ENCODE measurements at regions not wholly inside any gene's neighbourhood (a gene's known extent, or its start where the extent isn't known, plus 50 kb on each side); places are given as distances from the start of the nearest gene placed in this dataset.
A peak's percentile ranks its signal among the peaks of the same experiment; 100 is the strongest.

DNA sequence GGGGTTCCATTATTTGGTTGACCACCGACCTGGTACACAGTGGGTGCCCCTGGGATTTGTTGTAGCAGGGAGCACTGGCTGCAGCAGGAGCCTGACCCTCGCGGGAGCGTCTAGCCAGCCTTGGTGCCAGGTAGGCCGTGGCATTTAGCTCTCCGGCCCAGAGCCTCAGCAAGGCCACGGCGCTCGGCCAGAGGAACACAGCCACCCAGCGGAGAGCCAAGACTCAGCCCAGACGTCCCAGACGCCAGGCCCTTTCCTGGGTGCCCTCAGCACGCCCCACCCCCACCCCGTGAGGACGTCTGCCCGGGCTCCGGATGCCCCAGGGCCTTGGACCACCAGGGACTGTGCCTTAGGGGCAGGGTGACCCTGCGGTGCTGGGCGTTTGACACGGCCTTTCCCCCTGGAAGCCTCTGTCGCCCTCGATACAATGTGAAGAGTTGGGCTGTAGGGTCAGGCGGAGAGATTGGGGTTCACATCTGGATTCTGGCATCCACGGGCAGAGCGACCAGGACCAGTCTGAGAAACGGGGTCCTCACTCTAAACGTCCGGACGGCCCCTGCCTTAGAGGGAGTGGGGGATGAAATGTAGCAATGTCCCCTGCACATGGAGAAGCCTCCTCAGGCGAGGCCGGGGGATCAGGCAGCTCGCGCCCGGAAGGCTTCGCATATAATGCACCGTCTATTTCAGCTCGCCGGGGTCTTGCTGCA, 99.2 kb upstream of the FGF3 start:
- no peak for DNase-seq

DNA sequence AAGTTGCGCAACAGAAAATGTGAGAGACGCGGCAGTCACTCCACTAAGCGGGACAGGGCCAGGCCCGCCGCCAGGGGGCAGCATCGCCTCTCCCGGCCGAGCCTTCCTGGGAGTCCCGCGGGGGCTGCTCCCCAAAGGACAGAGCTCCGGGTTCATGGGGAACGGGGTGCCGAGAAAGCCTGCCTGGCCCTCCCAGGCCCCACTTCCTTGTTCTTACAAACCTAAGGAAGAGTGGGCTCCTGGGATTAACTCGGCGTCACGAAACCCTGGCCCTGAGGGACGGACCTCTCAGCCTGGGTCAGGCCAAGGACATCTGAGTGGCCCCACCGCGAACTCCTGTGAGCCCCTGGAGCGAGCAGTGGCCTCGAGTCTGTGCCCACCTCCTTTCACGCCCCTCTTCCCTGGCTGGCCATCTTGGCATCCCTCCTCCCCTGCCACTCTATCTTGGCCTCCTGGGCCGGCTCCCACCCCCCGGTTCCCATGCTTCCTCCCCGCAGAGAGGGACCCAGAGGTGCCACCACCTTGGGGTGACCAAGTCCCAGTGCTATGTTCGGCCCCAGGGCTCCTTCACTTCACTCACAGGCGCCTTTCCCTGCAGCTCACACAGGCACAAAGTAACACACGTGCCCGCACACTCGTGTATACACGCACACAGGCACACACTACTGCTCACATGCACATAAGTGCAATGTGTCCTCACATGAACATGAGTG, 99.9 kb upstream of the FGF3 start:
- DNase-seq, result peak; percentile 53

DNA sequence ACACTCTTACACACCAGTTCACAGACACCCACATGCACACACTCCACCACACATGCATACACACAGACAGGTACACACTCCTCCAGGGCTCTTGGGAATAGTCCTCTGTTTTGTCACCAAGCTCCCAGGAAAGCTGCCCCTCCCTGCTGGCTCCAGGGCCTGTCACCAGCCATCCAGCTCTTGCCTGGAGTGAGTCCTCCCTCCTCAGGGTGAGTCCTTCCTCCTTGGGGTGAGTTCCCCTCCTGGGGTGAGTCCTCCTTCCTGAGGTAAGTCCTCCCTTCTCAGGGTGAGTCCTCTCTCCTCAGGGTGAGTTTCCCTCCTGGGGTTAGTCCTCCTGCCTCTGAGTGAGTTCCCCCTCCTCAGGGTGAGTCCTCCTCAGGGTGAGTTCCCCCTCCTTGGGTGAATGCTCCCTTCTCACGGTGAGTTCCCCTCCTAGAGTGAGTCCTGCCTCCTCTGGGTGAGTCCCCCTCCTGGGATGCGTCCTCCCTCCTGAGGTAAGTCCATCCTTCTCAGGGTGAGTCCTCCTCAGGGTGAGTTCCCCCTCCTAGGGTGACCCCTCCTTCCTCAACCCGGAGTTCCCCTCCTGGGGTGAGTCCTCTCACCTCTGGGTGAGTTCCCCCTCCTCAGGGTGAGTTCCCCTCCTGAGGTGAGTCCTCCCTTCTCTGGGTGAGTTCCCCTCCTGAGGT, 100.6 kb upstream of the FGF3 start:
- DNase-seq, result no peak

DNA sequence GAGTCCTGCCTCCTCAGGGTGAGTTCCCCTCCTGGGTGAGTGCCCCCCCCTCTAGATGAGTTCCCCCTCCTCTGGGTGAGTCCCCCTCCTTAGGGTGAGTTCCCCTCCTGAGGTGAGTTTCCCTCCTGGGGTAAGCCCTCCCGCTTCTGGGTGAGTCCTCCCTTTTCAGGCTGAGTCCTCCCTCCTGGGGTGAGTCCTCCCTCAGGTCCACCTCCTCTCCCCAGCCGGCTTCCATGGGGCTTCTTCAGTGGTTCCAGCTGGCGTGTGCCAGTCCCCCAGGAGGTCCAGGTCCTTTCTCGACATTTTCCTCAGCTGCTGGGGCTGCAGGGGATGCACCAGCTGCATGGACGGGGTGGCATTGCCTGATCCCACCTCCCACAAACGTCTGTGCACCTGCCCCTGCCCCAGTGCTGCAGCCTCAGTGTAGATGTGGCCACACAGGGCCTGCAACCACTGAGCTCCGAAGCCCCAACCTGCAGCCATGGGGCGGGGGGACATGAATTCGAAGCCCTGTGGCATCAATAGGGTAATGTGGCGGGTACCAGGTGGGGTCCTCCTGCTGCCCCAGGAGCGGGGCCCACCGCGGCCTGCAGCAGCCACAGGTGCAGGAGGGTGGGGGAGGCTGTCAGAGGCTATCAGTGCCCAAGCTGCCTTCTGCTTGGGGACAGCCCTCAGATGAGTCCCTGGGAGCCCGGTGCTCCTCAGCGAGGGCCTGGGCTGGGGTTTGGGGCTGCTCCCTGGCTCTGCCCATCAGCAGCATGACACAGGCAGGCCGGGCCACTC, 101.3 kb upstream of the FGF3 start:
- no peak for DNase-seq

DNA sequence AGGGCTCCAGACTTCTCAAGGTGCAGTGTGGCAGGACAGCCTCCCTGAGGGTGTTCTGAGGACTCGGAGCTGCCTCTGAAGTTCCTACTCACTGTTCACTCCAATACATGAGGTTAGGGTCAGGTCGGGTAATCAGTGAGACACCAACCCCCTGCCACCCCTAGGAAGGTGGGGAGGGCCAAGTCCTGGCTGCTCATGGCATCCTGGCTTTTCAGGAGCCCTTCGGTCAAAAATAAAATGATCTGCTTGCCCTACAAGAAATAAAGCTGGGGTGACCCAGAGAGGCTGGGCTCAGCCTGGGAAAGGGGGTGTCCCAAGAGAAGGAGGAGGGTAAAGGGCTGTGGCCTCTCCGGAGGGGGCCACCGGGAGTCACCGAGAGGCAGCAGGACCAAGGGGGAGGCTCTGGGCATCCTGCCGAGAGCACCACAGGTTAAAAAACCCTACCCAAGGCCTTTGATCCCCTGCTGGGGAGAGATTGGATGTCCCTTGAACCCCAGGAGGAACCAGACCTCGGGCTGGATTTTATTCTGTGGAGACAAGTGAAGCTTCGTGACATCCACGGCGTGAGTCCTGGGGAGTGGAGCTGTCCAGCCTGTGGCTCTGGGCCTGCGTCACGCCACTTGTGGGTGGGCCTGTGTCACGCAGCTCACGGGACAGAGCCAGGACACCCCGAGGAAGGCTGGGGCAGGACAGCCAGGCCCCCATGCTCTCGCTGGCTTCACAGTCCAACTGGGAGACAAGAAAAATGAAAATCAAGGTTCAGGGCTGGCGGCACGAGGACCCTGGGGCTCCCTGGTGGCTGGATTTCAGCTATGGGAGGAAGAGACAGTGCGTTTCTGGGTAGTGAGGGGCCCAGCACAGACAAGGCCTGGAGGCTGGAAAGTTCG, 102.2 kb upstream of the FGF3 start:
- no peak for DNase-seq

DNA sequence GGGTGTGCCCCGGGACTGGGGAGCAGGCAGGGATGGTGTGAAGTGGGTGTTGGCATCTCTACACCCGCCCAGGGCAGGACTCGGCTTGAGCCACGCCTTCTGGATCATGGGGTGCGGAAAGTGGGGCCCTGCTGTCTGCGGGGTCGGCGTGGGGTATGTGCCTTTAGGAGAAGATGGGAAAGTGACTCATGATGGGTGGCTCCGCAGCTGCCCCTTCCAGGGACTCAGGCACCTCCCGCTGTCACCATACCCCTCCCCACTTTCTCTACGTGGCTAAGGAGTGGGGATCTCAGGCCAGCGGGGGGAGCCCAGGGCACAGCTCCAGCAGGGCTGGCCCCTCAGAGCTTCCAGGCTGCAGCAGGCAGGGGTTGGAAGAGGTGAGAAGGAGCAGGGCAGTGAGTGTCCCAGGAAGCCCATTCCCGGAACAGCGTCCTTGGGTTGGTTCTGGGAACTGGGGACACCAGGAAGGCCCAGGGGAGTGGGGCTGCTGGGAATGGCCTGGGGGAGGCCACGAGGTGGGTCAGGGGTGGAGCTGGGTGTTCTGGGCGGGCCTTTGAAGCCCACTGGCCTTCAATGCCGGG, 102.9 kb upstream of the FGF3 start:
- no peak for DNase-seq

DNA sequence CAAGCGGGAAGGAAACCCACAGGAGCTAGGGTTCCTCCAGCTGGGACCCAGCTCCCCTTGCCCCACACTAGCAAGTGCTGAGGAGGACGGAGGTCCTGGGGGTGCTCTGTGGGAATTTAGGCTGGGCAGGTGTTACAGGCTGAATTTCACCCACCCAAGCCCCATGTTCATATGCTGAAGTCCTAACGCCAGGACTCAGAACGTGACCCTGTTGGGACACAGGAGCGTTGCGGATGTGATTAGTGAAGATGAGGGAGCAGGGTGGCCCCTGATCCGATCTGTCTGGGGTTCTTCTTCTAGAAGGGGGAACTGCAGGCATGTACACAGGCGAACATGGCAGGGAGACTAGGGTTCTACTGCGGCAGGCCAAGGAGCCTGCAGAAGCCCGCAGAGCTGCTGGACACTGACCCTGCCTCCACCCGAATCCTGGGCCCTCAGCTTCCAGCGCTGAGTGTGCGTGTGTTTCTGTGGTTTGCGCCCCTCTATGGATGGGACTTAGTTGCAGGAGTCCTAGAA, 103.4 kb upstream of the FGF3 start:
- DNase-seq, result no peak

DNA sequence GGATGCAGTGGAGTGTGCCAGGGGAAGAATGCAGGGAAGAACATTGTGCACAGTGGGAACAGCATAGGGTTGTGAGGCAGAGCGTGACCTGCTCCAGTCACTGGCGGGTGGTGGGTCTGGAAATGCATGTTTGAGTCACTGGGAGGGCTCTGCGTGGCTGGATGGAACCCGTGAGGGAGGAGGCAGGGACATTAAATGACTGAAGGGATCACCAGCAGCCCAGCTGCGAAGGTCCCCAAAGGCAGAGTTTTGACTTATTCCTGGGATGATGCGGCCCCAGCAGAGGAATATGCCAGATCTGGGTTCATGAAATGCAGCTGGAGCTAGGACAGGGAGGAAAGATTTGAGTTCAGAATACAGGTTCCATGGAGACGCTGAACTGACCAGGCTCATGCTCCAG, 104.0 kb upstream of the FGF3 start:
- no peak for DNase-seq

DNA sequence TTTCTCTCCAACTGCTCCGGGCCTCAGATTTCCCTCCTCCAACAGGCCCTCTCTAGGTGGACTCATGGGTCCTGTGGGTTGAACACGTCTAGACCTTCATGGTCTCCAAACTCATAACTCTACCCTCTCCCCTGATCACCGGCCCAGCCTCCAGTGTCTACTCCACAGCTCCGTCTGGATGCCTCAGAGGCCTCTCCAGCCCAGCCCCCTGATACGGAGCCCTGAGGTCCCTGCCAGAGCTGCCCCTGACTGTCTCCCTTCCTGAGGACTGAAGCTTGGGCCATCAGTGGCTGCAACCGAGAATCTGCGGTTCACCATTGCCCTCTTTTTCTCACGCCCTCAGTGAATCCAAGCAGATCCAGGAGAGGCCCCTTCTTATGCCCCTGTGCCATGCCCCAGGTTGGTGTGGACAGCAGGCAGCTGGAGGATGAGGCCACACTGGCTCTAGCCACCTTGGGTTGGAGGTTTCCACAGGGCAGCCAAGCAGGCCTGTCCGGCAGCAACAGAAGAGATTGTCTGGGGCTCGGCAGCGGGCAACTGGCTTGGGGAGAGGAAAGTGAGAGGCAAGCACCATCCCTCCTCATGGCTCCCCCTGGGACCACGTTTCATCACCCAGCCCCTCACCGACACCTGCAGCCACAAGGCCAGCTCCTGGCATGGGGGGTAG, 104.6 kb upstream of the FGF3 start:
- DNase-seq, result no peak

DNA sequence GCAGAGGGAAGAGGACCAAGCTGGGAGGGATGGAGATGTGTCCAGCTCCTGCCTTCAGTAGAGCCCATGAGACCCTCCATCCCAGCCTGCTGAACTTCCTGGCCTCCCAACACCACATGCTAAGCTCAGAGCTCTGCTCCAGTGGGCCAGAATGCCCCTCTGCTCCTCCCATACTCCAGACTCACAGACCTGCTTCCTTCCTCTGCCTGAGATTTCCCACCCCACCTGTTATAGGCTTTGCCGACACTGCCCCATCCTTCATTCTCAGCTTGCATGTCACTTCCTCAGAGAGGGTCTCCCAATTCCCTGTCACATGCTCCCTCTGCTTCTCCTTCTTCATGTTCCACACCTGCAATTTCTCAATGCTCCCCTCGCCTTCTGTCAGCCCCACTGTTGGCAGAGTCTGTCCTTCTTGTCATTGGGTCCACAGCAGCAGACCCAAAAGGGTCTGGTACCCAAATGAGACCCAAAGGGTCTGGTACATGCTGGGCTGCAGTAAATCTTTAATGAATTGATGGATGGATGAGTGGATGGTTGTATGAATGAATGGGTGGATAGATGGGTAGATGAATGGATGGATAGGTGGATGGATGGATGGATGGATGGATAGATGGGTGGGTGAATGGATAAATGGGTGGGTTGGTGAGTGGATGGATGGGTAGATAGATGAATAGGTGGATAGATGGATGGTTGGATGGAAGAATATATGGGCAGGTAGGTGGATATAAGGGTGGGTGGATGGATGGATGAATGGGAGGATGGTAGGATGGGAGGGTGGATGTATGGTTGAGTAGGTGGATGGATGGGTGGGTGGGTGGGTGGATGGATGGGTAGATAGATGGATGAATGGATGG, 105.3 kb upstream of the FGF3 start:
- no peak for DNase-seq

DNA sequence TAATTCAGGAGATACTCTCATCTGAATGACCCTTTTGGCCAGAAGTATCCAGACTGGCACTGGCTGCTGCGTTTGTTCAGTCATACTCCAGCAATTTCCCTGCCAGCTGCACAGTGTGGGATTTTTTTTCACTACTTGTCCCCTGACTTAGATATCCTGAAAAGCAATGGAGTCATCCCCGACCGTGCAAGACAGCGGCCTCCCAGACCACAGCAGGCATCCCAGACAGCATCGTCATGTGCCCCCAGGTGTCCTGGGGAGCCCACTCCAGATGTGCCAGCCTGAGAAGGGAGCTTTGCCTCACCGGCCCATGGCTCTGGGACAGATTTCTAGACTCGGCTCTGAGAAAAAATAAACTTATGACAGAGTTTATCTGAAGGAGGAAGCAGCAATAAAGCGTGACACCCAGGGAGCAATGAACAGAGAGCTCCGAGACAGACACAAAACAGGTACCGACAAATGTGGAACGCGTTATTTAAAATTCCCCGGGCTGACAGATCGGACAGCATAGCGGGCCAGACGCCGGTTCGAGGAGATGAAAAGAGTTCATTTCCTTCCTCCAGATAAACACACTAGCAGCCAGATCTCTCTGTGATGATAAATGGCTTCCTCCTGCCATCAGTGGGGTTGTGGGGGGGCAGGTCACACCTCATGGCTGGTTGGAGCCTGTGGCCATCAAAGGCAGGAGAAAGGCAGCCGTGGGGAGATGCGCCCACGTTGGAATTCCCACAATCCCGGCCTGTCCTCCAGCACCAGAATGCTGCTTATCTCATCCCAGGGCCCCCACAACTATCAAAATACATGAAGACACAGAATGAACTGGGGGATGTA, 106.4 kb upstream of the FGF3 start:
- no peak for DNase-seq

DNA sequence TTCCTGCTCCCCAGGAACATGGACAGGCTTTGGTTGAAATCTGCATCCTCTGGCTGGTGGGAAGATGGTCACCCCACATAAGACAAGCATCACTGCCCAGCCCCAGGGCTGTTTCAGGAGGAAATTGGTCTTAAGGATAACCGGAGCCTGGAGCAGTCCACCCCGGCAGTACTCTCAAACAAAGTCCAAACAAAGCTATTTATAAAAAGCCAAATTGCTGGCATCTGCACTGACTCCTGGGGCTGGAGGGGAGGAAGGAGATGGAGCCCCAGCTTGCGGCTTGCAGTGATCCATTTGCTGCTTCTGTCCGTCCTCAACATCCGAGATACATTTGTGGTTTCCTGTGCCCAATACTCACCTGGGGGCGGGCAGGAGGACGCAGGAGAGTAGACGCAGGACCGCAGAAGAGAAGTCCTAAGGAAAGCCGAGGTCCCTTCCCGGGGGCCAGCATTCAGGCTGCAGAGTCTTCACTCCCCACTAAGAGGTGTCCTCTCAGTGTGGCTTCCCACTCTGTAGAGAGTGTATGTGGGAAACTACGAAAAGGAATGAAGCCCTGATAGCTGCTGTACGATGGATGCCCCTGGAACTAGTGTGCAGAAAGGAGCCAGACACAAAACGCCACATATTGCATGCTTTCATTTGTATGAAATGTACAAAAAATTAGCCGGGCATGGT, 107.3 kb upstream of the FGF3 start:
- no peak for DNase-seq

DNA sequence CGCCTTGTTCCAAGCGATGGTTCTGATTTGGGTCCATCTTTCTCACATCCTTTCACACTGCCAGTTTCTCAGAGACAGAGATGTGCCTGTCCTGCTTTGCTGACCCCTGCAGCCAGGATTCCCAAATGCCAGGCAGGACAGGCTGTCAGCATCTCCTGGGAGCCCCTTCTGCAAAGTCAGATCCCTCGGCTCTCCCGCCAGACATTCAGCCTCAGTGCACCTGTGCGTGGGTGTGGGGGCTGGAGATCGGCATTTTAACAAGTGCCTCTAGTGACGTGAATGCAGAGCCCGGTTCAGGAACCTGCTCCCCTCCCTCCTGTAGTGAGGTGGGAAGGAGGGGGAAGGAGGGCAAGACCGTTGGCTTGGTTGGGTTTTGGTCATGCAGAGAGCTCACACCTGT, 108.9 kb upstream of the FGF3 start:
- DNase-seq, result no peak

DNA sequence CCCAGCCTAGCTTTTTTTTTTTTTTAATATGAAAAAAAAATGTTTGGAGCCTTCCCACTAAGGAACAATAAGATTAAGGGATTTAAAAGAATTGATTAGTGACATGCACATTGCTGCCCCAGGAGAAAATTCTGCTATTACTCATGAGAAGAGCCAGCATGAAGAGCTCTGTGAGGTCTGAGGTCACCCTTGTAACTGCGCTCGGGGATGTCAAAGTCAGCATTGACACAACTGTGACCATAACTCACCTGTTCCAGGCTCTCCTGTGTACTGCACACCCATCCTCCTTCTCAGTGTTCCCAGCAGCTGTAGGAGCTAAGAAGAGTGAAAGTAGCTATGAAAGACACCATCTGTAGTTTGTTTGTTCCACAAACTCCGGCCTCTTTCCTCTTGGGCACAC, 109.8 kb upstream of the FGF3 start:
- DNase-seq, result no peak

DNA sequence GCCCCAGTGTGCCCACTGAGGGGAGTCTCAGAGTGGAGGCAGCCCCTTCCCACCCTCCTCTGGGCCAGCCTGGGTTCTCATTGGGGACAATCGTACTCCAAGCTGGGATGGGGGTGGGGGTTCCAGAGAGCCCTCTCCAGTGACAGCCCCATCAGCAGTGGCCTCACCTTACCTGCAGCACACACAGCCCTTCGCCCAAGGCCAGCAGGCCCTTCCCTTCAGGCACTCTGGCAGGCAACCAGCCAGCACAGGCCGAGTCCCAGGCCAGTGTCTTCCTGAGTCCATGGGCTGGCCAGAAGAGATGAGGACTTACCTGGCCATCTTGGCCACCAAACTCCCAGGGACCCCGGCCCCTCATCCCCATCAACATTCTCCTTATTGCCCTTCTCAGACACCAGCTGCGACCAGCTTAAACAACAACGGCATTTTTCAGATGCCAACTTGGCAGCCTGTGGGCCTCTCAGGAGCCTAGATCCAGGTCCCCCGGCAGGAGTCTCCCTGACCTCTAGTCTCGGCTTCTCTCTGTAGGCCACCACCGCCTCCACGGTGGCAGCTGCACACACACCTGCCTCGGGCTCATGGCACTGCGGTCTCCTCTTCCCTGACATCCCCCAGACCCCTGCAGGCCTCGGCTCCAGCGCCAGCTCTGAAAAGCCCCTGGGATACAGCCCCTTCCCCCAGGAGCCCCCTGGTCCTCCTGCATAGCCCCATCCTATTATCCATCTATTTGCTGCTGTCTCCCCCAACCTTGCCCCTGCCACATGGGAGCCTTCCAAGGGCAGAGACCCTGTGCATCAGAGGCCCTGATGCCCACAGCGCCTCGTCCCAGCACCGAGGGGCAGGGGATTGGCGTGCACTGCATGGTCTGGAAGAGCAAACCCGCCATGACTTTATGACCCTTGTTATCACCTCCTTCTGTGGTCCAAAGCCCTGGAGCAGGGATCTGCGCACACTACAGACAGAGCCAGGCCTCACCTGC, 111.2 kb upstream of the FGF3 start:
- no peak for DNase-seq

DNA sequence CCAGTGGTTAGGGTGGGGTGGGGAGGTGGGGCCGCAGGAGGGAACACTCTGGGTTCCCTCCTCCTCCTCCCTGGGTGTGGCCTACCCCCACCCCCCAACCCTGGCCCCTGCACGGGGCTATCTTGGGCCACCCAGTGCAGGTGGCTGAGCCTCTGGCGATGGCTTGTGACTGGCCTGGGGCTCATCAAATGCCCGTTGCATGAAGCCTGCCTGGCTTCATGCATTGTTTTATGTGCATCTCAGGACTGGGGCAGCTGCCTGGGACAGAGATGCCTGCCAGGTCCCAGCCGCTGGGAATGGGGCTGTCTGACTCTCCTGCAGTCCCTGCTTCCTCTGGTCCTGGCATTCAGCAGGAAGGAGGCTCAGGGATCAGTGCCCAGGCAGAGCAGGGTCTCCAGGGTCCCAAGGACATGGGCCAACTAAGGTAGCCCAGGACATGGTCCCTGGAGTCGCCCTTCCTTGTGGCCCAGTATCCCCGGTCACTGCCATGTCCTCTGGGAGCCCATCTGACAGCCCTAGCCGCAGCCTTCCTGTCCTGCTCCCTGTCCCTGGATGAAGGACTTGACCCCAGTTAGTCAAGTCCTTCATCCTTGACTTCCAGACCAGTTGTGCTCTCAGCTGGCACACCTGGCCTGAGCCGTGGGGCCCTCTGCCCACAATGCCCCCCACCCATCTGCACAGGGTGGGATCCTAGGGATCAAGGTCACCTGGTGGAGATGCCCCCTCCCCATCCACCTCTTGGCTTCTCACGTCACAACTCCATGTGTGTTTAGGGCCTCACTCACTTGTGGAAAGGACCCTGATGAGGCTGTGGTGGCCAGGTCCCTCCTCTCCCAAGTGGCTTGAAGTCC, 112.1 kb upstream of the FGF3 start:
- no peak for DNase-seq

All from skin of body (tissue), 1 donor.